NOMO-1 treated with DMSO at 0.1 percent for 48 hours (cell line): ENCODE measurements at regions not wholly inside any gene's neighbourhood (a gene's known extent, or its start where the extent isn't known, plus 50 kb on each side); places are given as distances from the start of the nearest gene placed in this dataset.

ENCODE experiments used
- DNase-seq: peaks from one replicate; lab custom pipeline; 2025; ENCODE audit not compliant: unreplicated experiment; lab: John Stamatoyannopoulos, UW

- DNase-seq, result no peak
These were observed 84.0 kb downstream of the ELAPOR2 start for GRCh38 chr7:86975449-86975848.

- DNase-seq, result no peak
These were observed 87.4 kb downstream of the ELAPOR2 start for GRCh38 chr7:86972072-86972471.

- DNase-seq, result no peak
These were observed 88.5 kb downstream of the ELAPOR2 start for GRCh38 chr7:86970986-86971385.

GRCh38 chr7:86970547-86970946 lies 88.9 kb downstream of the ELAPOR2 start:
- DNase-seq, result no peak

GRCh38 chr7:86969865-86970264 lies 89.6 kb downstream of the ELAPOR2 start:
- DNase-seq, result no peak

GRCh38 chr7:86968618-86969017 lies 90.8 kb downstream of the ELAPOR2 start:
- DNase-seq, result no peak

GRCh38 chr7:86966916-86967315 lies 92.5 kb downstream of the ELAPOR2 start:
- DNase-seq, result no peak

GRCh38 chr7:86965727-86966120 lies 93.7 kb downstream of the ELAPOR2 start:
- no peak for DNase-seq

GRCh38 chr7:86964973-86965726 lies 94.3 kb downstream of the ELAPOR2 start:
- no peak for DNase-seq

- no peak for DNase-seq
These were observed 95.7 kb downstream of the ELAPOR2 start for GRCh38 chr7:86963599-86964230.

- no peak for DNase-seq
These were observed 96.8 kb downstream of the ELAPOR2 start for GRCh38 chr7:86962623-86963022.

- no peak for DNase-seq
These were observed 97.8 kb downstream of the ELAPOR2 start for GRCh38 chr7:86961686-86962085.

- no peak for DNase-seq
These were observed 101.1 kb downstream of the ELAPOR2 start for GRCh38 chr7:86958380-86958779.

- no peak for DNase-seq
These were observed 102.9 kb downstream of the ELAPOR2 start for GRCh38 chr7:86956567-86956966.

- DNase-seq, result no peak
These were observed 103.5 kb downstream of the ELAPOR2 start for GRCh38 chr7:86955895-86956503.

GRCh38 chr7:86954971-86955370 lies 104.5 kb downstream of the ELAPOR2 start:
- no peak for DNase-seq

GRCh38 chr7:86953653-86954336 lies 105.7 kb downstream of the ELAPOR2 start:
- DNase-seq, result no peak

- no peak for DNase-seq
These were observed 106.2 kb downstream of the ELAPOR2 start for GRCh38 chr7:86953219-86953618.

- DNase-seq, result no peak
These were observed 107.6 kb downstream of the ELAPOR2 start for GRCh38 chr7:86951895-86952294.

GRCh38 chr7:86950944-86951343 lies 108.5 kb downstream of the ELAPOR2 start:
- DNase-seq, result no peak

- DNase-seq, result no peak
These were observed 109.1 kb downstream of the ELAPOR2 start for GRCh38 chr7:86950360-86950759.

- no peak for DNase-seq
These were observed 109.6 kb downstream of the ELAPOR2 start for GRCh38 chr7:86949779-86950260.
